ENCODE measurements at regions not wholly inside any gene's neighbourhood (a gene's known extent, or its start where the extent isn't known, plus 50 kb on each side); places are given as distances from the start of the nearest gene placed in this dataset.

- Histone ChIP-seq H3K4me3 (ENCODE audit: control insufficient read depth in 1 of 7, extremely low read depth in 1 of 7, insufficient read depth in 4 of 7, low read depth in 2 of 7, low read length in 6 of 7) (no peak overlapping the region), H3K36me3 (ENCODE audit: control insufficient read depth in 4 of 4, insufficient read depth in 4 of 4, low read length in 3 of 4) (no peaks in the 10 kb centered on the region), H3K27me3 (replicated peaks in 2 of 5; ENCODE audit: control insufficient read depth in 4 of 5, insufficient read depth in 5 of 5, low read length in 4 of 5) (no peaks in the 10 kb centered on the region), H3K4me1 (ENCODE audit: control extremely low read depth in 1 of 4, control insufficient read depth in 4 of 4, insufficient read depth in 4 of 4, low read length in 3 of 4) (no peaks in the 10 kb centered on the region), H3K9me3 (ENCODE audit: control extremely low read depth in 1 of 5, control insufficient read depth in 4 of 5, insufficient read depth in 2 of 5, low read depth in 1 of 5, low read length in 4 of 5) (no peaks in the 10 kb centered on the region), H3K27ac (ENCODE audit: insufficient read depth in 1 of 2, low read depth in 1 of 2, low read length in 2 of 2, poor library complexity in 1 of 2, severe bottlenecking in 2 of 2) (no peak overlapping the region)
- WGBS (ENCODE audit: insufficient coverage) = no CpG with 5 or more reads among the region's 3 CpGs
- POLR2A ChIA-PET = no interaction called here
- DNase-seq = no peak
- CTCF ChIA-PET = no interaction called here
Measured at GRCh38 chr2:146128216-146128615, 1608.3 kb upstream of the ZEB2 start.

GRCh38 chr2:146125551-146125950, 1605.6 kb upstream of the ZEB2 start:
- Histone ChIP-seq H3K27ac (ENCODE audit: insufficient read depth in 1 of 2, low read depth in 1 of 2, low read length in 2 of 2, poor library complexity in 1 of 2, severe bottlenecking in 2 of 2) (no peak overlapping the region), H3K27me3 (replicated peaks in 2 of 5; ENCODE audit: control insufficient read depth in 4 of 5, insufficient read depth in 5 of 5, low read length in 4 of 5) (no peaks in the 10 kb centered on the region), H3K9me3 (ENCODE audit: control extremely low read depth in 1 of 5, control insufficient read depth in 4 of 5, insufficient read depth in 2 of 5, low read depth in 1 of 5, low read length in 4 of 5) (no peaks in the 10 kb centered on the region), H3K36me3 (ENCODE audit: control insufficient read depth in 4 of 4, insufficient read depth in 4 of 4, low read length in 3 of 4) (no peaks in the 10 kb centered on the region), H3K4me1 (ENCODE audit: control extremely low read depth in 1 of 4, control insufficient read depth in 4 of 4, insufficient read depth in 4 of 4, low read length in 3 of 4) (no peaks in the 10 kb centered on the region), H3K4me3 (ENCODE audit: control insufficient read depth in 1 of 7, extremely low read depth in 1 of 7, insufficient read depth in 4 of 7, low read depth in 2 of 7, low read length in 6 of 7) (no peak overlapping the region)
- DNase-seq = no peak
- CTCF ChIA-PET = no interaction called here
- POLR2A ChIA-PET = no interaction called here

GRCh38 chr2:146124741-146125140, 1604.8 kb upstream of the ZEB2 start:
- no peak overlapping the region for H3K27ac ChIP-seq (ENCODE audit: insufficient read depth in 1 of 2, low read depth in 1 of 2, low read length in 2 of 2, poor library complexity in 1 of 2, severe bottlenecking in 2 of 2)
- no peaks in the 10 kb centered on the region for H3K9me3 ChIP-seq (ENCODE audit: control extremely low read depth in 1 of 5, control insufficient read depth in 4 of 5, insufficient read depth in 2 of 5, low read depth in 1 of 5, low read length in 4 of 5)
- WGBS (ENCODE audit: insufficient coverage) = no CpG with 5 or more reads among the region's 2 CpGs
- H3K36me3 ChIP-seq (ENCODE audit: control insufficient read depth in 4 of 4, insufficient read depth in 4 of 4, low read length in 3 of 4) = no peaks in the 10 kb centered on the region
- no peaks in the 10 kb centered on the region for H3K4me1 ChIP-seq (ENCODE audit: control extremely low read depth in 1 of 4, control insufficient read depth in 4 of 4, insufficient read depth in 4 of 4, low read length in 3 of 4)
- DNase-seq = peak in 2 of 3 donors; percentile 6
- no peaks in the 10 kb centered on the region for H3K27me3 ChIP-seq (replicated peaks in 2 of 5; ENCODE audit: control insufficient read depth in 4 of 5, insufficient read depth in 5 of 5, low read length in 4 of 5)
- H3K4me3 ChIP-seq (ENCODE audit: control insufficient read depth in 1 of 7, extremely low read depth in 1 of 7, insufficient read depth in 4 of 7, low read depth in 2 of 7, low read length in 6 of 7) = no peak overlapping the region
- ChIA-PET POLR2A (no interaction called here), CTCF (no interaction called here)

- Histone ChIP-seq H3K4me1 (ENCODE audit: control extremely low read depth in 1 of 4, control insufficient read depth in 4 of 4, insufficient read depth in 4 of 4, low read length in 3 of 4) (no peaks in the 10 kb centered on the region), H3K9me3 (ENCODE audit: control extremely low read depth in 1 of 5, control insufficient read depth in 4 of 5, insufficient read depth in 2 of 5, low read depth in 1 of 5, low read length in 4 of 5) (no peaks in the 10 kb centered on the region), H3K27me3 (replicated peaks in 2 of 5; ENCODE audit: control insufficient read depth in 4 of 5, insufficient read depth in 5 of 5, low read length in 4 of 5) (no peaks in the 10 kb centered on the region), H3K4me3 (ENCODE audit: control insufficient read depth in 1 of 7, extremely low read depth in 1 of 7, insufficient read depth in 4 of 7, low read depth in 2 of 7, low read length in 6 of 7) (no peak overlapping the region), H3K36me3 (ENCODE audit: control insufficient read depth in 4 of 4, insufficient read depth in 4 of 4, low read length in 3 of 4) (no peaks in the 10 kb centered on the region), H3K27ac (ENCODE audit: insufficient read depth in 1 of 2, low read depth in 1 of 2, low read length in 2 of 2, poor library complexity in 1 of 2, severe bottlenecking in 2 of 2) (no peak overlapping the region)
- ChIA-PET POLR2A (no interaction called here), CTCF (no interaction called here)
- 100% methylated on average over 1 of the region's 1 CpG for WGBS (ENCODE audit: insufficient coverage)
- no peak for DNase-seq
Measured at GRCh38 chr2:146123714-146124113, 1603.8 kb upstream of the ZEB2 start.

- ChIA-PET POLR2A (no interaction called here), CTCF (no interaction called here)
- Histone ChIP-seq H3K36me3 (ENCODE audit: control insufficient read depth in 4 of 4, insufficient read depth in 4 of 4, low read length in 3 of 4) (no peaks in the 10 kb centered on the region), H3K27me3 (replicated peaks in 2 of 5; ENCODE audit: control insufficient read depth in 4 of 5, insufficient read depth in 5 of 5, low read length in 4 of 5) (no peaks in the 10 kb centered on the region), H3K4me1 (ENCODE audit: control extremely low read depth in 1 of 4, control insufficient read depth in 4 of 4, insufficient read depth in 4 of 4, low read length in 3 of 4) (no peaks in the 10 kb centered on the region), H3K9me3 (ENCODE audit: control extremely low read depth in 1 of 5, control insufficient read depth in 4 of 5, insufficient read depth in 2 of 5, low read depth in 1 of 5, low read length in 4 of 5) (no peaks in the 10 kb centered on the region), H3K27ac (ENCODE audit: insufficient read depth in 1 of 2, low read depth in 1 of 2, low read length in 2 of 2, poor library complexity in 1 of 2, severe bottlenecking in 2 of 2) (no peak overlapping the region), H3K4me3 (ENCODE audit: control insufficient read depth in 1 of 7, extremely low read depth in 1 of 7, insufficient read depth in 4 of 7, low read depth in 2 of 7, low read length in 6 of 7) (no peak overlapping the region)
- DNase-seq = no peak
- WGBS (ENCODE audit: insufficient coverage) = 100% methylated on average over 3 of the region's 3 CpGs
Measured at GRCh38 chr2:146123256-146123655, 1603.3 kb upstream of the ZEB2 start.

GRCh38 chr2:146119586-146119985, 1599.7 kb upstream of the ZEB2 start:
- CTCF ChIA-PET = no interaction called here

GRCh38 chr2:146108993-146109392, 1589.1 kb upstream of the ZEB2 start:
- ChIA-PET POLR2A (no interaction called here), CTCF (no interaction called here)
- peaks cover 0 to 4% (median 0%) of the 10 kb centered on the region in 5 experiments for H3K9me3 ChIP-seq (ENCODE audit: control extremely low read depth in 1 of 5, control insufficient read depth in 4 of 5, insufficient read depth in 2 of 5, low read depth in 1 of 5, low read length in 4 of 5)
- no peaks in the 10 kb centered on the region for H3K36me3 ChIP-seq (ENCODE audit: control insufficient read depth in 4 of 4, insufficient read depth in 4 of 4, low read length in 3 of 4)
- no CpG with 5 or more reads among the region's 3 CpGs for WGBS (ENCODE audit: insufficient coverage)
- no peak overlapping the region for H3K4me3 ChIP-seq (ENCODE audit: control insufficient read depth in 1 of 7, extremely low read depth in 1 of 7, insufficient read depth in 4 of 7, low read depth in 2 of 7, low read length in 6 of 7)
- no peaks in the 10 kb centered on the region for H3K4me1 ChIP-seq (ENCODE audit: control extremely low read depth in 1 of 4, control insufficient read depth in 4 of 4, insufficient read depth in 4 of 4, low read length in 3 of 4)
- H3K27ac ChIP-seq (ENCODE audit: insufficient read depth in 1 of 2, low read depth in 1 of 2, low read length in 2 of 2, poor library complexity in 1 of 2, severe bottlenecking in 2 of 2) = no peak overlapping the region
- no peaks in the 10 kb centered on the region for H3K27me3 ChIP-seq (replicated peaks in 2 of 5; ENCODE audit: control insufficient read depth in 4 of 5, insufficient read depth in 5 of 5, low read length in 4 of 5)
- DNase-seq = no peak

More at GRCh38 chr2:146119586-146119985, 1599.7 kb upstream of the ZEB2 start:
- POLR2A ChIA-PET = no interaction called here
- no peaks in the 10 kb centered on the region for H3K9me3 ChIP-seq (ENCODE audit: control extremely low read depth in 1 of 5, control insufficient read depth in 4 of 5, insufficient read depth in 2 of 5, low read depth in 1 of 5, low read length in 4 of 5)
- no peak overlapping the region for H3K27ac ChIP-seq (ENCODE audit: insufficient read depth in 1 of 2, low read depth in 1 of 2, low read length in 2 of 2, poor library complexity in 1 of 2, severe bottlenecking in 2 of 2)
- DNase-seq = no peak
- H3K36me3 ChIP-seq (ENCODE audit: control insufficient read depth in 4 of 4, insufficient read depth in 4 of 4, low read length in 3 of 4) = no peaks in the 10 kb centered on the region
- H3K27me3 ChIP-seq (replicated peaks in 2 of 5; ENCODE audit: control insufficient read depth in 4 of 5, insufficient read depth in 5 of 5, low read length in 4 of 5) = no peaks in the 10 kb centered on the region
- H3K4me1 ChIP-seq (ENCODE audit: control extremely low read depth in 1 of 4, control insufficient read depth in 4 of 4, insufficient read depth in 4 of 4, low read length in 3 of 4) = no peaks in the 10 kb centered on the region
- H3K4me3 ChIP-seq (ENCODE audit: control insufficient read depth in 1 of 7, extremely low read depth in 1 of 7, insufficient read depth in 4 of 7, low read depth in 2 of 7, low read length in 6 of 7) = no peak overlapping the region
- 100% methylated on average over 1 of the region's 3 CpGs for WGBS (ENCODE audit: insufficient coverage)

GRCh38 chr2:146094185-146094584, 1574.3 kb upstream of the ZEB2 start:
- WGBS (ENCODE audit: insufficient coverage) = 100% methylated on average over 2 of the region's 3 CpGs
- ChIA-PET CTCF (no interaction called here), POLR2A (no interaction called here)
- H3K36me3 ChIP-seq (ENCODE audit: control insufficient read depth in 4 of 4, insufficient read depth in 4 of 4, low read length in 3 of 4) = no peaks in the 10 kb centered on the region
- no peak overlapping the region for H3K27ac ChIP-seq (ENCODE audit: insufficient read depth in 1 of 2, low read depth in 1 of 2, low read length in 2 of 2, poor library complexity in 1 of 2, severe bottlenecking in 2 of 2)
- no peak for DNase-seq
- no peaks in the 10 kb centered on the region for H3K27me3 ChIP-seq (replicated peaks in 2 of 5; ENCODE audit: control insufficient read depth in 4 of 5, insufficient read depth in 5 of 5, low read length in 4 of 5)
- H3K4me3 ChIP-seq (ENCODE audit: control insufficient read depth in 1 of 7, extremely low read depth in 1 of 7, insufficient read depth in 4 of 7, low read depth in 2 of 7, low read length in 6 of 7) = no peak overlapping the region
- H3K4me1 ChIP-seq (ENCODE audit: control extremely low read depth in 1 of 4, control insufficient read depth in 4 of 4, insufficient read depth in 4 of 4, low read length in 3 of 4) = no peaks in the 10 kb centered on the region
- H3K9me3 ChIP-seq (ENCODE audit: control extremely low read depth in 1 of 5, control insufficient read depth in 4 of 5, insufficient read depth in 2 of 5, low read depth in 1 of 5, low read length in 4 of 5) = peaks cover 0 to 23% (median 7%) of the 10 kb centered on the region in 5 experiments

All from common myeloid progenitor, CD34-positive (primary cell).